Ishikawa (cell line): ENCODE measurements at regions not wholly inside any gene's neighbourhood (a gene's known extent, or its start where the extent isn't known, plus 50 kb on each side); places are given as distances from the start of the nearest gene placed in this dataset.

Experiments
- CREB1 ChIP-seq: IDR thresholded peaks from 2 replicates; pipeline ENCODE4 v1.6.1; 2012; ENCODE audit warnings: low read depth
- EP300 ChIP-seq: IDR thresholded peaks from 2 replicates; pipeline ENCODE4 v1.6.1; 2012; ENCODE audit warnings: borderline replicate concordance
- MAX ChIP-seq: IDR thresholded peaks from 2 replicates; pipeline ENCODE4 v1.6.1; 2012
- RAD21 ChIP-seq: IDR thresholded peaks from 2 replicates; pipeline ENCODE4 v1.6.1; 2012; ENCODE audit warnings: low read depth
- TAF1 ChIP-seq: IDR thresholded peaks from 2 replicates; pipeline ENCODE4 v1.6.1; 2012; ENCODE audit warnings: low read depth, mild to moderate bottlenecking
- TEAD4 ChIP-seq: IDR thresholded peaks from 2 replicates; pipeline ENCODE4 v1.6.1; 2012
- YY1 ChIP-seq: IDR thresholded peaks from 2 replicates; pipeline ENCODE4 v1.6.1; 2012; ENCODE audit warnings: low read depth

GRCh38 chr7:380139-380485 lies 90.1 kb downstream of the FOXL3 start:
- TF ChIP-seq MAX, result no peak
- no peak for TF ChIP-seq EP300
- no peak for TF ChIP-seq CREB1
- no peak for TF ChIP-seq TEAD4
- no peak for TF ChIP-seq RAD21
- no peak for TF ChIP-seq TAF1
- TF ChIP-seq YY1, result no peak
